HepG2 (cell line): ENCODE measurements at regions not wholly inside any gene's neighbourhood (a gene's known extent, or its start where the extent isn't known, plus 50 kb on each side); places are given as distances from the start of the nearest gene placed in this dataset.

Experiments used
- ATAC-seq: fragments of 200-7000 bp; cut with Tn5 transposase; 3 replicates; pipeline ENCODE4 v1.9.1; 2020; ENCODE audit warnings: mild to moderate bottlenecking, moderate library complexity
- BruUV-seq: library from RNA; stranded (reverse); fragments of 400-500 nt; replicated peaks from 2 replicates; lab custom pipeline; 2021; lab: Mats Ljungman, UMichigan
- CTCF ChIA-PET: fragments of 300-600 bp; formaldehyde crosslinking; extraction: SDS; loops from one replicate; lab custom pipeline; 2021; ENCODE audit warnings: low total read pairs, inconsistent platforms, low intra/inter-chr PET ratio; lab: Yijun Ruan, JAX
- POLR2A ChIA-PET: fragments of 350-600 bp; sonication (Branson Sonifier 250); formaldehyde crosslinking; loops from one replicate; lab custom pipeline; 2020; ENCODE audit warnings: antibody characterized with exemption, inconsistent platforms; lab: Yijun Ruan, JAX
- DNase-seq: peaks from one replicate; pipeline ENCODE4 v3.0.0-alpha.2; 2015; ENCODE audit warnings: low spot score
- FAIRE-seq: peaks from 3 replicates; lab custom pipeline; 2011; peaks lifted over from hg19 to GRCh38; lab: Jason Lieb, UNC
- H2AFZ ChIP-seq: one replicate; pipeline ENCODE4 v1.6.1; 2011; ENCODE audit warnings: low read length, inconsistent platforms
- H3K27ac ChIP-seq: fragments of 300-600 bp; 3 replicates; pipeline ENCODE4 v1.8.0; 2011; ENCODE audit warnings: mixed run types, mild to moderate bottlenecking, mixed read lengths, low read length, inconsistent platforms; ENCODE audit not compliant: insufficient read depth; ENCODE audit errors: extremely low read length
- H3K27me3 ChIP-seq, 2 experiments: fragments of 200-600 bp in 1 of 2; 2 replicates in 1 of 2; 3 replicates in 1 of 2; pipeline versions ENCODE4 v1.6.0 to v1.8.0; 2011; ENCODE audit warnings: low read length in 2 of 2, mild to moderate bottlenecking in 2 of 2, moderate library complexity in 2 of 2, inconsistent platforms in 1 of 2; ENCODE audit not compliant: insufficient read depth in 2 of 2, control insufficient read depth in 1 of 2
- H3K36me3 ChIP-seq, 2 experiments: fragments of 200-600 bp in 1 of 2; replicated peaks in 1 of 2; 2 replicates in 1 of 2; 3 replicates in 1 of 2; pipeline versions ENCODE4 v1.5.1 to v1.8.0; 2011; ENCODE audit warnings: low read length in 2 of 2, inconsistent platforms in 1 of 2; ENCODE audit not compliant: insufficient read depth in 2 of 2, control insufficient read depth in 1 of 2
- H3K4me1 ChIP-seq: 2 replicates; pipeline ENCODE4 v1.5.1; 2012; ENCODE audit warnings: low read length, inconsistent platforms; ENCODE audit not compliant: insufficient read depth
- H3K4me2 ChIP-seq: 2 replicates; pipeline ENCODE4 v1.6.0; 2011; ENCODE audit warnings: low read depth, low read length, inconsistent platforms
- H3K4me3 ChIP-seq, 3 experiments: fragments of 200-600 bp in 1 of 3; sonication (generic), shearing (Covaris generic) in 1 of 3; replicated peaks in 1 of 3; 2 replicates each; pipeline ENCODE4 v1.5.1; 2011 to 2016; ENCODE audit warnings: low read length in 3 of 3, inconsistent platforms in 2 of 3, low read depth in 2 of 3, mild to moderate bottlenecking in 2 of 3, control low read depth in 1 of 3, mixed read lengths in 1 of 3; ENCODE audit not compliant: insufficient read depth in 1 of 3
- H3K79me2 ChIP-seq: one replicate; pipeline ENCODE4 v1.6.1; 2011; ENCODE audit warnings: low read length, inconsistent platforms; ENCODE audit not compliant: insufficient read depth
- H3K9ac ChIP-seq: 2 replicates; pipeline ENCODE4 v1.6.0; 2011; ENCODE audit warnings: mild to moderate bottlenecking, low read depth, low read length, inconsistent platforms; ENCODE audit not compliant: insufficient read depth
- H3K9me3 ChIP-seq: 2 replicates; pipeline ENCODE4 v1.5.1; 2012; ENCODE audit warnings: mild to moderate bottlenecking, low read length
- H4K20me1 ChIP-seq: 2 replicates; pipeline ENCODE4 v1.6.0; 2011; ENCODE audit warnings: inconsistent platforms, mild to moderate bottlenecking, low read length, moderate library complexity; ENCODE audit not compliant: insufficient read depth
- ASH2L ChIP-seq: fragments of 300-600, 200-600 bp; sonication (generic); IDR thresholded peaks from 2 replicates; pipeline ENCODE4 v1.7.0; 2017; ENCODE audit warnings: low read depth, mild to moderate bottlenecking, moderate library complexity, mixed read lengths, low read length; ENCODE audit not compliant: insufficient read length
- CAMTA2 ChIP-seq: sonication (generic); formaldehyde crosslinking; IDR thresholded peaks from 2 replicates; pipeline ENCODE4 v1.4.0; 2020; ENCODE audit warnings: mild to moderate bottlenecking, missing genetic modification reagents, borderline replicate concordance
- SRY ChIP-seq: sonication (generic); formaldehyde crosslinking; IDR thresholded peaks from 2 replicates; pipeline ENCODE4 v1.8.0; 2022; ENCODE audit warnings: mild to moderate bottlenecking, missing genetic modification reagents
- TGIF2 ChIP-seq: IDR thresholded peaks from 2 replicates; pipeline ENCODE4 v1.6.1; 2016; ENCODE audit warnings: control low read depth, missing compliant biosample characterization
- WGBS: methylation state at CpG from one replicate; pipeline ENCODE4 v1.1.6; 2017; ENCODE audit warnings: low lambda C conversion rate; 5-methylcytosine and 5-hydroxymethylcytosine counted together
- in situ Hi-C: cut with HindIII; loops from 2 replicates; pipeline ENCODE4 v1.10.0; 2017; ENCODE audit warnings: low pct_unique_long_range_greater_than_20kb; ENCODE audit not compliant: extremely low pct_ligation_motif_present
- intact Hi-C: fragments of 100-400 bp; cut with micrococcal nuclease; formaldehyde crosslinking; loops from one replicate; pipeline ENCODE4 v1.10.0; 2022; ENCODE audit not compliant: unreplicated experiment
- TF ChIP-seq, protein P1 (sequence below): sonication (generic); formaldehyde crosslinking; IDR thresholded peaks from 2 replicates; pipeline ENCODE4 v1.9.0; 2021; ENCODE audit warnings: missing genetic modification reagents, borderline replicate concordance
- TF ChIP-seq, protein P2 (sequence below): sonication (generic); formaldehyde crosslinking; IDR thresholded peaks from 2 replicates; pipeline ENCODE4 v1.8.1; 2023; ENCODE audit warnings: mild to moderate bottlenecking, inconsistent platforms, moderate library complexity, missing genetic modification reagents, borderline replicate concordance
- TF ChIP-seq, protein P3 (sequence below): sonication (generic); formaldehyde crosslinking; IDR thresholded peaks from 2 replicates; pipeline ENCODE4 v1.5.0; 2020; ENCODE audit warnings: missing genetic modification reagents
- TF ChIP-seq, protein P4 (sequence below): sonication (generic); formaldehyde crosslinking; IDR thresholded peaks from 2 replicates; pipeline ENCODE4 v1.4.0; 2020; ENCODE audit warnings: missing genetic modification reagents; ENCODE audit errors: not compliant biosample characterization

DNA sequence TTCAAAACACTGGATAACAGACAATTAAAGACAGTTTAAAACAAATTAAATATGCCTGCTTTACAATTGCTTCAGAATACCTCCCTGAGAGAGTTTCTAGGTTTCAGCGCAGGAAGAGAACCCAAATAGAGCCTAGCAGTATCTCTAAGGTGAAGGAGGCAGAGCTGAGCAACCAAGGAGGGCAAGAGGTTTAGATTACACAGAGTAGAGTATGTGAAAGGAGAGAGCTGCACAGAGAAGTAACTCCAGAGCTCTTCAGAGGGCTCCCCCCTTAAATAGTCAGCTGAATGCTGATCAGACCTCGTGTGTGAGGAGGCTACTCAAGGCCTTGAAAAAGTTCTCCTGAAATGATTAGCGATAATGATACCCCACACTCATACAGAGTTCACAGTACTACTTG is 386.5 kb upstream of the TCF4 start:
- no peaks in the 10 kb centered on the region for H3K4me1 ChIP-seq
- H3K79me2 ChIP-seq, result no peaks in the 10 kb centered on the region
- DNase-seq, result no peak
- in situ Hi-C loops (no loop called here), intact Hi-C loops (no loop called here)
- no peak overlapping the region for H3K9ac ChIP-seq
- H3K27me3 ChIP-seq, result no peaks in the 10 kb centered on the region; a peak in 1 of 5 replicates
- H3K27ac ChIP-seq, result no peak overlapping the region
- H3K4me2 ChIP-seq, result no peak overlapping the region
- TF ChIP-seq TGIF2 (CRISPR knock-in tag), result no peak
- no peak for TF ChIP-seq ASH2L
- TF ChIP-seq, protein P1, sequence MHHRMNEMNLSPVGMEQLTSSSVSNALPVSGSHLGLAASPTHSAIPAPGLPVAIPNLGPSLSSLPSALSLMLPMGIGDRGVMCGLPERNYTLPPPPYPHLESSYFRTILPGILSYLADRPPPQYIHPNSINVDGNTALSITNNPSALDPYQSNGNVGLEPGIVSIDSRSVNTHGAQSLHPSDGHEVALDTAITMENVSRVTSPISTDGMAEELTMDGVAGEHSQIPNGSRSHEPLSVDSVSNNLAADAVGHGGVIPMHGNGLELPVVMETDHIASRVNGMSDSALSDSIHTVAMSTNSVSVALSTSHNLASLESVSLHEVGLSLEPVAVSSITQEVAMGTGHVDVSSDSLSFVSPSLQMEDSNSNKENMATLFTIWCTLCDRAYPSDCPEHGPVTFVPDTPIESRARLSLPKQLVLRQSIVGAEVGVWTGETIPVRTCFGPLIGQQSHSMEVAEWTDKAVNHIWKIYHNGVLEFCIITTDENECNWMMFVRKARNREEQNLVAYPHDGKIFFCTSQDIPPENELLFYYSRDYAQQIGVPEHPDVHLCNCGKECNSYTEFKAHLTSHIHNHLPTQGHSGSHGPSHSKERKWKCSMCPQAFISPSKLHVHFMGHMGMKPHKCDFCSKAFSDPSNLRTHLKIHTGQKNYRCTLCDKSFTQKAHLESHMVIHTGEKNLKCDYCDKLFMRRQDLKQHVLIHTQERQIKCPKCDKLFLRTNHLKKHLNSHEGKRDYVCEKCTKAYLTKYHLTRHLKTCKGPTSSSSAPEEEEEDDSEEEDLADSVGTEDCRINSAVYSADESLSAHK (CRISPR knock-in tag), result no peak
- TF ChIP-seq, protein P2, sequence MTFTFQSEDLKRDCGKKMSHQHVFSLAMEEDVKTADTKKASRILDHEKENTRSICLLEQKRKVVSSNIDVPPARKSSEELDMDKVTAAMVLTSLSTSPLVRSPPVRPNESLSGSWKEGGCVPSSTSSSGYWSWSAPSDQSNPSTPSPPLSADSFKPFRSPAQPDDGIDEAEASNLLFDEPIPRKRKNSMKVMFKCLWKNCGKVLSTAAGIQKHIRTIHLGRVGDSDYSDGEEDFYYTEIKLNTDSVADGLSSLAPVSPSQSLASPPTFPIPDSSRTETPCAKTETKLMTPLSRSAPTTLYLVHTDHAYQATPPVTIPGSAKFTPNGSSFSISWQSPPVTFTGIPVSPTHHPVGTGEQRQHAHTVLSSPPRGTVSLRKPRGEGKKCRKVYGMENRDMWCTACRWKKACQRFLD (CRISPR knock-in tag), result no peak
- TF ChIP-seq, protein P3, sequence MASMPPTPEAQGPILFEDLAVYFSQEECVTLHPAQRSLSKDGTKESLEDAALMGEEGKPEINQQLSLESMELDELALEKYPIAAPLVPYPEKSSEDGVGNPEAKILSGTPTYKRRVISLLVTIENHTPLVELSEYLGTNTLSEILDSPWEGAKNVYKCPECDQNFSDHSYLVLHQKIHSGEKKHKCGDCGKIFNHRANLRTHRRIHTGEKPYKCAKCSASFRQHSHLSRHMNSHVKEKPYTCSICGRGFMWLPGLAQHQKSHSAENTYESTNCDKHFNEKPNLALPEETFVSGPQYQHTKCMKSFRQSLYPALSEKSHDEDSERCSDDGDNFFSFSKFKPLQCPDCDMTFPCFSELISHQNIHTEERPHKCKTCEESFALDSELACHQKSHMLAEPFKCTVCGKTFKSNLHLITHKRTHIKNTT (CRISPR knock-in tag), result no peak
- no peak for TF ChIP-seq CAMTA2 (CRISPR knock-in tag)
- TF ChIP-seq, protein P4, sequence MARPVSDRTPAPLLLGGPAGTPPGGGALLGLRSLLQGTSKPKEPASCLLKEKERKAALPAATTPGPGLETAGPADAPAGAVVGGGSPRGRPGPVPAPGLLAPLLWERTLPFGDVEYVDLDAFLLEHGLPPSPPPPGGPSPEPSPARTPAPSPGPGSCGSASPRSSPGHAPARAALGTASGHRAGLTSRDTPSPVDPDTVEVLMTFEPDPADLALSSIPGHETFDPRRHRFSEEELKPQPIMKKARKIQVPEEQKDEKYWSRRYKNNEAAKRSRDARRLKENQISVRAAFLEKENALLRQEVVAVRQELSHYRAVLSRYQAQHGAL (CRISPR knock-in tag), result no peak
- no peak for TF ChIP-seq SRY (CRISPR knock-in tag)
- no peak for ATAC-seq
- ChIA-PET POLR2A (no interaction called here), CTCF (no interaction called here)
- H3K9me3 ChIP-seq, result peaks cover 94% of the 10 kb centered on the region
- no peak for FAIRE-seq
- no peaks in the 10 kb centered on the region for H4K20me1 ChIP-seq
- WGBS, result 6% methylated on average over 3 of the region's 3 CpGs
- H2AFZ ChIP-seq, result no peak overlapping the region
- no TSS peak for BruUV-seq
- no peak overlapping the region for H3K4me3 ChIP-seq
- no peaks in the 10 kb centered on the region for H3K36me3 ChIP-seq
